ENCODE measurements at regions not wholly inside any gene's neighbourhood (a gene's known extent, or its start where the extent isn't known, plus 50 kb on each side); places are given as distances from the start of the nearest gene placed in this dataset.
"Not testable (repeated sequence)": the region's sequence is repeated elsewhere in the genome, so short reads cannot be mapped to it uniquely, and the experiment has no call there.

- Histone ChIP-seq H3K23ac (ENCODE audit: low read length) (no peak overlapping the region), H3K79me2 (ENCODE audit: control insufficient read depth, insufficient read depth, low read length) (no peaks in the 10 kb centered on the region), H3K36me3 (ENCODE audit: control insufficient read depth, insufficient read depth, low read length) (no peaks in the 10 kb centered on the region), H3K27me3 (ENCODE audit: insufficient read depth, low read length, poor library complexity) (no peaks in the 10 kb centered on the region), H3K9ac (ENCODE audit: low read length) (no peak overlapping the region), H3K4me1 (ENCODE audit: control insufficient read depth, low read depth, low read length) (no peaks in the 10 kb centered on the region), H3K27ac (ENCODE audit: low read depth, low read length) (no peak overlapping the region), H4K8ac (ENCODE audit: low read depth, low read length) (no peak overlapping the region), H2BK5ac (ENCODE audit: low read length) (no peak overlapping the region), H3K56ac (ENCODE audit: low read length) (no peak overlapping the region), H3K4me2 (ENCODE audit: low read length) (no peak overlapping the region), H2AK5ac (ENCODE audit: low read length) (no peak overlapping the region), H3K79me1 (ENCODE audit: low read length) (no peaks in the 10 kb centered on the region), H3K18ac (ENCODE audit: low read length) (no peak overlapping the region), H4K5ac (ENCODE audit: low read length) (no peak overlapping the region), H3K4ac (ENCODE audit: low read depth, low read length) (no peak overlapping the region), H2BK120ac (ENCODE audit: low read depth, low read length) (no peak overlapping the region), H2BK15ac (replicated peaks; ENCODE audit: low read depth) (no peak overlapping the region), H3K4me3 (ENCODE audit: low read length) (no peak overlapping the region)
- no peak for DNase-seq
- no CpG with 5 or more reads among the region's 3 CpGs for WGBS (ENCODE audit: extremely low coverage, insufficient coverage, low lambda C conversion rate)
Measured at GRCh38 chr13:65112531-65112941, 2117.6 kb downstream of the PCDH9 start.

DNA sequence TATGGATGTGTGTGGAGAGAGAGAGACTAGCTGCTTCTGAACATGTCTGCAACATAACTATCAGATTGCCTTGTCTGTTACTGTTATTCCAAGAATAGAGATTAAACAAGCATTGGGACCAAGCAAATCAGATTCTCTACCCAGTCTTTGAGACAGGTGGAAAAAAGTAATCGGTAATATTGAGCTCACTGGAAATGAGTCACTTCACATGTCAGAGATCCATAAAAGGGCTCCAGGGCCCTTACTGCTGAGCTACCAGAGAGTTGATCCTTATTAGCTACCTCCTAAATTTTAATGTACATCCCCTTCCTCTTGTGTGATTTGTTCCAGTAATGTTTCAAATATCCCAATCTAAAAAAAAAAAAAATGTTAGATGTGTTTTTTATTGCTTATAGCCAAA lies 2118.0 kb downstream of the PCDH9 start:
- Histone ChIP-seq H4K5ac (ENCODE audit: low read length) (no peak overlapping the region), H3K79me1 (ENCODE audit: low read length) (no peaks in the 10 kb centered on the region), H3K56ac (ENCODE audit: low read length) (no peak overlapping the region), H3K4ac (ENCODE audit: low read depth, low read length) (no peak overlapping the region), H3K79me2 (ENCODE audit: control insufficient read depth, insufficient read depth, low read length) (no peaks in the 10 kb centered on the region), H3K27me3 (ENCODE audit: insufficient read depth, low read length, poor library complexity) (no peaks in the 10 kb centered on the region), H3K9ac (ENCODE audit: low read length) (no peak overlapping the region), H3K36me3 (ENCODE audit: control insufficient read depth, insufficient read depth, low read length) (no peaks in the 10 kb centered on the region), H3K18ac (ENCODE audit: low read length) (no peak overlapping the region), H3K27ac (ENCODE audit: low read depth, low read length) (no peak overlapping the region), H2BK5ac (ENCODE audit: low read length) (no peak overlapping the region), H3K23ac (ENCODE audit: low read length) (no peak overlapping the region), H4K8ac (ENCODE audit: low read depth, low read length) (no peak overlapping the region), H2BK120ac (ENCODE audit: low read depth, low read length) (no peak overlapping the region), H3K4me2 (ENCODE audit: low read length) (no peak overlapping the region), H3K4me1 (ENCODE audit: control insufficient read depth, low read depth, low read length) (no peaks in the 10 kb centered on the region), H2BK15ac (replicated peaks; ENCODE audit: low read depth) (no peak overlapping the region), H3K4me3 (ENCODE audit: low read length) (no peak overlapping the region), H2AK5ac (ENCODE audit: low read length) (no peak overlapping the region)
- no peak for DNase-seq
- WGBS (ENCODE audit: extremely low coverage, insufficient coverage, low lambda C conversion rate): no CpG with 5 or more reads among the region's 1 CpG

GRCh38 chr13:65111223-65111622 lies 2118.9 kb downstream of the PCDH9 start:
- Histone ChIP-seq H2AK5ac (ENCODE audit: low read length) (no peak overlapping the region), H3K79me2 (ENCODE audit: control insufficient read depth, insufficient read depth, low read length) (no peaks in the 10 kb centered on the region), H3K4ac (ENCODE audit: low read depth, low read length) (no peak overlapping the region), H2BK5ac (ENCODE audit: low read length) (no peak overlapping the region), H3K23ac (ENCODE audit: low read length) (no peak overlapping the region), H3K4me2 (ENCODE audit: low read length) (no peak overlapping the region), H3K4me3 (ENCODE audit: low read length) (no peak overlapping the region), H4K5ac (ENCODE audit: low read length) (no peak overlapping the region), H3K79me1 (ENCODE audit: low read length) (no peaks in the 10 kb centered on the region), H3K9ac (ENCODE audit: low read length) (no peak overlapping the region), H3K36me3 (ENCODE audit: control insufficient read depth, insufficient read depth, low read length) (no peaks in the 10 kb centered on the region), H2BK15ac (replicated peaks; ENCODE audit: low read depth) (no peak overlapping the region), H3K4me1 (ENCODE audit: control insufficient read depth, low read depth, low read length) (no peaks in the 10 kb centered on the region), H3K27me3 (ENCODE audit: insufficient read depth, low read length, poor library complexity) (no peaks in the 10 kb centered on the region), H3K27ac (ENCODE audit: low read depth, low read length) (no peak overlapping the region), H3K18ac (ENCODE audit: low read length) (no peak overlapping the region), H2BK120ac (ENCODE audit: low read depth, low read length) (no peak overlapping the region), H4K8ac (ENCODE audit: low read depth, low read length) (no peak overlapping the region), H3K56ac (ENCODE audit: low read length) (no peak overlapping the region)
- DNase-seq: no peak
- no CpG with 5 or more reads among the region's 1 CpG for WGBS (ENCODE audit: extremely low coverage, insufficient coverage, low lambda C conversion rate)

GRCh38 chr13:65104436-65104835 lies 2125.7 kb downstream of the PCDH9 start:
- H2BK5ac ChIP-seq (ENCODE audit: low read length); H3K4me3 ChIP-seq (ENCODE audit: low read length); H3K4me1 ChIP-seq (ENCODE audit: control insufficient read depth, low read depth, low read length); H2BK15ac ChIP-seq (replicated peaks; ENCODE audit: low read depth); H3K79me2 ChIP-seq (ENCODE audit: control insufficient read depth, insufficient read depth, low read length); H3K9ac ChIP-seq (ENCODE audit: low read length); H3K27ac ChIP-seq (ENCODE audit: low read depth, low read length); H4K5ac ChIP-seq (ENCODE audit: low read length); H3K4ac ChIP-seq (ENCODE audit: low read depth, low read length); H3K36me3 ChIP-seq (ENCODE audit: control insufficient read depth, insufficient read depth, low read length); H3K23ac ChIP-seq (ENCODE audit: low read length); H2BK120ac ChIP-seq (ENCODE audit: low read depth, low read length); H3K56ac ChIP-seq (ENCODE audit: low read length); H3K18ac ChIP-seq (ENCODE audit: low read length); H4K8ac ChIP-seq (ENCODE audit: low read depth, low read length); H3K79me1 ChIP-seq (ENCODE audit: low read length); DNase-seq; H2AK5ac ChIP-seq (ENCODE audit: low read length); H3K27me3 ChIP-seq (ENCODE audit: insufficient read depth, low read length, poor library complexity); H3K4me2 ChIP-seq (ENCODE audit: low read length): not testable (repeated sequence)
- no CpG with 5 or more reads among the region's 3 CpGs for WGBS (ENCODE audit: extremely low coverage, insufficient coverage, low lambda C conversion rate)

- no peak overlapping the region for H3K27ac ChIP-seq (ENCODE audit: low read depth, low read length)
- H2AK5ac ChIP-seq (ENCODE audit: low read length): no peak overlapping the region
- no peak overlapping the region for H3K9ac ChIP-seq (ENCODE audit: low read length)
- no peak overlapping the region for H3K56ac ChIP-seq (ENCODE audit: low read length)
- H3K4me1 ChIP-seq (ENCODE audit: control insufficient read depth, low read depth, low read length): no peaks in the 10 kb centered on the region
- no peak overlapping the region for H2BK5ac ChIP-seq (ENCODE audit: low read length)
- H4K5ac ChIP-seq (ENCODE audit: low read length): no peak overlapping the region
- H3K18ac ChIP-seq (ENCODE audit: low read length): no peak overlapping the region
- no peak for DNase-seq
- no peaks in the 10 kb centered on the region for H3K79me1 ChIP-seq (ENCODE audit: low read length)
- no peak overlapping the region for H3K4me2 ChIP-seq (ENCODE audit: low read length)
- H3K79me2 ChIP-seq (ENCODE audit: control insufficient read depth, insufficient read depth, low read length): no peaks in the 10 kb centered on the region
- H2BK15ac ChIP-seq (replicated peaks; ENCODE audit: low read depth): no peak overlapping the region
- H4K8ac ChIP-seq (ENCODE audit: low read depth, low read length): no peak overlapping the region
- no peaks in the 10 kb centered on the region for H3K27me3 ChIP-seq (ENCODE audit: insufficient read depth, low read length, poor library complexity)
- H2BK120ac ChIP-seq (ENCODE audit: low read depth, low read length): no peak overlapping the region
- H3K23ac ChIP-seq (ENCODE audit: low read length): no peak overlapping the region
- no CpG with 5 or more reads among the region's 1 CpG for WGBS (ENCODE audit: extremely low coverage, insufficient coverage, low lambda C conversion rate)
- H3K36me3 ChIP-seq (ENCODE audit: control insufficient read depth, insufficient read depth, low read length): no peaks in the 10 kb centered on the region
- H3K4me3 ChIP-seq (ENCODE audit: low read length): no peak overlapping the region
- no peak overlapping the region for H3K4ac ChIP-seq (ENCODE audit: low read depth, low read length)
Measured at GRCh38 chr13:65103351-65103750, 2126.8 kb downstream of the PCDH9 start.

DNA sequence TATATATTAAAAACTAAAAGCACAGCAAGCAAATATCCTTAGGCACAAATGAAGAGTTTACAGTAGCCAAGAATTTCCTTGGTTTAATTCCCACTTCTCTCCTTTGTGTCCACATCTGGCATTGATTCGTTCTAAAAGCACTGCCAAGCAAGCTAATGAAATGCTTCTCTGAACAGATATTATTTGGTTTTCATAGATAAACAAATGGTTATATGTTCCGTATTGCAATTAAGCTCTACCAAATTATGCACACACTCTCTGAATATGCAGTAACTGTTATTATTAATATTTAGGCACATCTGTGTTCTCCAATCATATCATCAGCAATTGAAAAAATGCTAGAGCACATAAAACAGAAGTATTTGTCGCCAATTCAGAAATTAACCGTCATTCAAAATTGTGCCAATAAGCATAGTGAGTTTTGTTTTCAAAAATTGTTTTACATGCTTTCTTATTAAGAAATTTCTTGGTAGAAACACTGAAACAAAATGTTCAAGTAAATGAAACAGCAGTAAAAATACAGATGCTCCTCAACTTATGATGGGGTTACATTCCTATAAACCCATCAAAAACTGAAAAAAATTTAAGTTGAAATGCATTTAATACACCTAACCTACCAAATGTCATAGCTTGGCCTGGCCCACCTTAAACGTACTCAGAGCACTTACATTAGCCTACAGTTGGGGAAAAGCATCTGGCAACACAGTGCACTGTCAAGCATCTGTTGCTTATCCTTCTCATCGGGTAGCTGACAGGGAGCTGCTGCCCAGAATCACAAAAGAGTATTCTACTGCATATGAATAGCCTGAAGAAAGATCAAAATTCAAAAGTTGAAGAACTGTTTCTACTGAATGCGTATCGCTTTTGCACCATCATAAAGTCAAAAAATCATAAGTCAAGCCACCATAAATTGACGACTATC lies 2134.7 kb downstream of the PCDH9 start:
- WGBS (ENCODE audit: extremely low coverage, insufficient coverage, low lambda C conversion rate): no CpG with 5 or more reads among the region's 9 CpGs
- H3K4ac ChIP-seq (ENCODE audit: low read depth, low read length): no peak overlapping the region
- H4K5ac ChIP-seq (ENCODE audit: low read length): no peak overlapping the region
- no peaks in the 10 kb centered on the region for H3K36me3 ChIP-seq (ENCODE audit: control insufficient read depth, insufficient read depth, low read length)
- H3K79me1 ChIP-seq (ENCODE audit: low read length): no peaks in the 10 kb centered on the region
- H3K4me1 ChIP-seq (ENCODE audit: control insufficient read depth, low read depth, low read length): no peaks in the 10 kb centered on the region
- no peak overlapping the region for H3K4me2 ChIP-seq (ENCODE audit: low read length)
- no peaks in the 10 kb centered on the region for H3K27me3 ChIP-seq (ENCODE audit: insufficient read depth, low read length, poor library complexity)
- H3K79me2 ChIP-seq (ENCODE audit: control insufficient read depth, insufficient read depth, low read length): no peaks in the 10 kb centered on the region
- H2BK120ac ChIP-seq (ENCODE audit: low read depth, low read length): no peak overlapping the region
- H3K56ac ChIP-seq (ENCODE audit: low read length): no peak overlapping the region
- H4K8ac ChIP-seq (ENCODE audit: low read depth, low read length): no peak overlapping the region
- no peak overlapping the region for H3K18ac ChIP-seq (ENCODE audit: low read length)
- no peak overlapping the region for H2BK5ac ChIP-seq (ENCODE audit: low read length)
- H3K23ac ChIP-seq (ENCODE audit: low read length): no peak overlapping the region
- H3K9ac ChIP-seq (ENCODE audit: low read length): no peak overlapping the region
- H2BK15ac ChIP-seq (replicated peaks; ENCODE audit: low read depth): no peak overlapping the region
- no peak overlapping the region for H2AK5ac ChIP-seq (ENCODE audit: low read length)
- H3K27ac ChIP-seq (ENCODE audit: low read depth, low read length): no peak overlapping the region
- DNase-seq: no peak
- H3K4me3 ChIP-seq (ENCODE audit: low read length): no peak overlapping the region
